ENCODE measurements at regions not wholly inside any gene's neighbourhood (a gene's known extent, or its start where the extent isn't known, plus 50 kb on each side); places are given as distances from the start of the nearest gene placed in this dataset.

DNA sequence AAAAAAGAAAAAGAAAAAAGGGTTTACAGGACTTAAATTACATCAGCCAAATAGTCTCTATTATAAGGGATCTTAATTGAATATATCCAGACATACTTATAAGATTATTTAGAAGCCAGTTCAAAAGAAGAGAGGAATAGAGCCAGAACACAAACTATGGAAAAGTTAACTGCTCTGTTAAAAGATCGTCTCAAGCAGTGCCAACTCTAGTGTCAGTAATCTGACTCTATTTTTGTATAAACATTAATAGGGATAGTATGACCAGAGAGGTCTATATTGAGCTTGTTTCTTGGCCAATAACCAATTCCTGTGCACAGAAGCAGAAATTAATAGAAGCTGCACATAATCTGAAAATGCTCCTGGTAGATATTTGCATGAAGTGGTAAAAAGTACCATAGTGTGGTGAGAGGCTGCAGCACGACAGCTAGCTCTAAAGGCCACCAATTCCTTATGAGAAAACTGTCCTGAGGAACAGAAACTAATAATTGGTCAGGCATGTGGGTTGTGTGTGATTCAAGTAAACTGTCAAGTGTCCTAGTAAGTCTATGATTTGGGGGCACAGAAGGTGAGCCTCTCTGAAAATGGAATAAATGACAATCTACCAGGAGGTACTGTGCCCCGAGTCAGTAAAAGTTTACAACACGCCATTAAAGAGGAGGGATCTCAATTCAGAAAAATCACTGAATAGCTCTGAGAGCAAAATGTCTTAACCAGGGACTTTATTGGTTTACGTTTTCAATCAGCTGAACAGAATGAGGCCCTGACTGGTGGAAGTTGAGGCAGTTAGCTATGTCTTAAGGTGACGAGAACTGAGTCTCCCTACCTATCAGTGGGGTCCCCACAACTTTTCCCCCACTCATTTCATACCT lies 51.5 kb upstream of the NANOGP8 start:
- no peaks in the 10 kb centered on the region for H3K9me3 ChIP-seq (ENCODE audit: low read depth)
- H4K20me1 ChIP-seq (ENCODE audit: insufficient read depth, poor library complexity, severe bottlenecking), result no peaks in the 10 kb centered on the region
- DNase-seq (ENCODE audit: low spot score), result peak; percentile 4
- 44% methylated on average over 6 of the region's 6 CpGs for WGBS (ENCODE audit: low lambda C conversion rate, missing lambda C conversion rate)
- H3K4me2 ChIP-seq, result peak overlapping the region; percentile 27
- no peak for TF ChIP-seq EZH2phosphoT487 (IDR thresholded peaks at IDR 0.05; ENCODE audit: low read depth, severe bottlenecking, unreplicated experiment)
- TF ChIP-seq, protein P1, sequence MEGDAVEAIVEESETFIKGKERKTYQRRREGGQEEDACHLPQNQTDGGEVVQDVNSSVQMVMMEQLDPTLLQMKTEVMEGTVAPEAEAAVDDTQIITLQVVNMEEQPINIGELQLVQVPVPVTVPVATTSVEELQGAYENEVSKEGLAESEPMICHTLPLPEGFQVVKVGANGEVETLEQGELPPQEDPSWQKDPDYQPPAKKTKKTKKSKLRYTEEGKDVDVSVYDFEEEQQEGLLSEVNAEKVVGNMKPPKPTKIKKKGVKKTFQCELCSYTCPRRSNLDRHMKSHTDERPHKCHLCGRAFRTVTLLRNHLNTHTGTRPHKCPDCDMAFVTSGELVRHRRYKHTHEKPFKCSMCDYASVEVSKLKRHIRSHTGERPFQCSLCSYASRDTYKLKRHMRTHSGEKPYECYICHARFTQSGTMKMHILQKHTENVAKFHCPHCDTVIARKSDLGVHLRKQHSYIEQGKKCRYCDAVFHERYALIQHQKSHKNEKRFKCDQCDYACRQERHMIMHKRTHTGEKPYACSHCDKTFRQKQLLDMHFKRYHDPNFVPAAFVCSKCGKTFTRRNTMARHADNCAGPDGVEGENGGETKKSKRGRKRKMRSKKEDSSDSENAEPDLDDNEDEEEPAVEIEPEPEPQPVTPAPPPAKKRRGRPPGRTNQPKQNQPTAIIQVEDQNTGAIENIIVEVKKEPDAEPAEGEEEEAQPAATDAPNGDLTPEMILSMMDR (IDR thresholded peaks at IDR 0.05; ENCODE audit: poor library complexity), result no peak
- no peak for TF ChIP-seq EZH2 (IDR thresholded peaks at IDR 0.05; ENCODE audit: borderline replicate concordance)
- peaks cover 3% of the 10 kb centered on the region for H3K4me1 ChIP-seq (ENCODE audit: insufficient read depth)
- H3K79me2 ChIP-seq, result no peaks in the 10 kb centered on the region
- H3K36me3 ChIP-seq (replicated peaks; ENCODE audit: insufficient read depth, low read depth), result no peaks in the 10 kb centered on the region
- H3K4me3 ChIP-seq, result no peak overlapping the region
- H3K27ac ChIP-seq, result peak overlapping the region; percentile 35
- H3K9me2 ChIP-seq (replicated peaks; ENCODE audit: insufficient read depth), result no peaks in the 10 kb centered on the region
- H2AFZ ChIP-seq, result no peak overlapping the region
- no peaks in the 10 kb centered on the region for H3K27me3 ChIP-seq
